ENCODE measurements at regions not wholly inside any gene's neighbourhood (a gene's known extent, or its start where the extent isn't known, plus 50 kb on each side); places are given as distances from the start of the nearest gene placed in this dataset.
A peak's percentile ranks its signal among the peaks of the same experiment; 100 is the strongest.
"Not testable (repeated sequence)": the region's sequence is repeated elsewhere in the genome, so short reads cannot be mapped to it uniquely, and the experiment has no call there.

GRCh38 chr9:42434844-42435714 lies 251.6 kb downstream of the SPATA31A6 start:
- WGBS, 10 experiments = 50 to 100% (median 65%) methylated on average over 1 to 3 of the region's 15 CpGs; no CpG with 5 or more reads in 6 of the 10 experiments
- in situ Hi-C loops (cut with MboI; ENCODE audit: low pct_unique_long_range_greater_than_20kb in 2 of 9, low sequenced_read_pairs in 9 of 9, unreplicated experiment in 9 of 9); H3K4me1 ChIP-seq (replicated peaks in 1 of 2); H3K27ac ChIP-seq; H3K4me3 ChIP-seq: not testable (repeated sequence)
- peak in 6 of 8 experiments; percentile 10 to 79 (median 38) for ATAC-seq (replicated peaks in 6 of 8)

GRCh38 chr9:42435715-42436342 lies 252.4 kb downstream of the SPATA31A6 start:
- in situ Hi-C loops (cut with MboI; ENCODE audit: low pct_unique_long_range_greater_than_20kb in 2 of 9, low sequenced_read_pairs in 9 of 9, unreplicated experiment in 9 of 9); H3K4me3 ChIP-seq; H3K27ac ChIP-seq; H3K4me1 ChIP-seq (replicated peaks in 1 of 2): not testable (repeated sequence)
- no CpG with 5 or more reads among the region's 4 CpGs for WGBS, 10 experiments
- ATAC-seq (replicated peaks in 6 of 8) = peak in 7 of 8 experiments; percentile 7 to 77 (median 14)

- H3K27ac ChIP-seq; in situ Hi-C loops (cut with MboI; ENCODE audit: low pct_unique_long_range_greater_than_20kb in 2 of 9, low sequenced_read_pairs in 9 of 9, unreplicated experiment in 9 of 9); H3K4me1 ChIP-seq (replicated peaks in 1 of 2); H3K4me3 ChIP-seq: not testable (repeated sequence)
- peak in 3 of 8 experiments; percentile 47 to 79 (median 56) for ATAC-seq (replicated peaks in 6 of 8)
- WGBS, 10 experiments = no CpG with 5 or more reads among the region's 6 CpGs
These were observed 253.7 kb downstream of the SPATA31A6 start for GRCh38 chr9:42437057-42437759.

- in situ Hi-C loops (cut with MboI; ENCODE audit: low pct_unique_long_range_greater_than_20kb in 2 of 9, low sequenced_read_pairs in 9 of 9, unreplicated experiment in 9 of 9) = not testable (repeated sequence)
These were observed 259.2 kb downstream of the SPATA31A6 start for GRCh38 chr9:42442680-42443079.

GRCh38 chr9:42443414-42443813 lies 260.0 kb downstream of the SPATA31A6 start:
- H3K4me3 ChIP-seq; H3K4me1 ChIP-seq (replicated peaks in 1 of 2); in situ Hi-C loops (cut with MboI; ENCODE audit: low pct_unique_long_range_greater_than_20kb in 2 of 9, low sequenced_read_pairs in 9 of 9, unreplicated experiment in 9 of 9); ATAC-seq (replicated peaks in 6 of 8); H3K27ac ChIP-seq: not testable (repeated sequence)
- 0 to 100% (median 67%) methylated on average over 1 to 2 of the region's 2 CpGs; no CpG with 5 or more reads in 2 of the 10 experiments for WGBS, 10 experiments

More at GRCh38 chr9:42442680-42443079, 259.2 kb downstream of the SPATA31A6 start:
- H3K4me1 ChIP-seq (replicated peaks in 1 of 2); ATAC-seq (replicated peaks in 6 of 8); H3K4me3 ChIP-seq; H3K27ac ChIP-seq: not testable (repeated sequence)

GRCh38 chr9:42461436-42461835 lies 278.0 kb downstream of the SPATA31A6 start:
- H3K4me1 ChIP-seq (replicated peaks in 1 of 2); H3K27ac ChIP-seq; H3K4me3 ChIP-seq; in situ Hi-C loops (cut with MboI; ENCODE audit: low pct_unique_long_range_greater_than_20kb in 2 of 9, low sequenced_read_pairs in 9 of 9, unreplicated experiment in 9 of 9); ATAC-seq (replicated peaks in 6 of 8): not testable (repeated sequence)
- WGBS, 10 experiments = 10 to 100% (median 63%) methylated on average over 1 to 2 of the region's 2 CpGs; no CpG with 5 or more reads in 7 of the 10 experiments

GRCh38 chr9:42461863-42462262 lies 278.4 kb downstream of the SPATA31A6 start:
- in situ Hi-C loops (cut with MboI; ENCODE audit: low pct_unique_long_range_greater_than_20kb in 2 of 9, low sequenced_read_pairs in 9 of 9, unreplicated experiment in 9 of 9); ATAC-seq (replicated peaks in 6 of 8); H3K4me1 ChIP-seq (replicated peaks in 1 of 2); H3K27ac ChIP-seq; H3K4me3 ChIP-seq: not testable (repeated sequence)
- 67% methylated on average over 1 of the region's 1 CpG; no CpG with 5 or more reads in 9 of the 10 experiments for WGBS, 10 experiments

GRCh38 chr9:42463981-42464380 lies 280.5 kb downstream of the SPATA31A6 start:
- H3K27ac ChIP-seq; in situ Hi-C loops (cut with MboI; ENCODE audit: low pct_unique_long_range_greater_than_20kb in 2 of 9, low sequenced_read_pairs in 9 of 9, unreplicated experiment in 9 of 9); ATAC-seq (replicated peaks in 6 of 8); H3K4me1 ChIP-seq (replicated peaks in 1 of 2); H3K4me3 ChIP-seq: not testable (repeated sequence)
- WGBS, 10 experiments = no CpG with 5 or more reads among the region's 3 CpGs

GRCh38 chr9:42470577-42470976 lies 287.1 kb downstream of the SPATA31A6 start:
- H3K4me3 ChIP-seq; H3K27ac ChIP-seq; H3K4me1 ChIP-seq (replicated peaks in 1 of 2); in situ Hi-C loops (cut with MboI; ENCODE audit: low pct_unique_long_range_greater_than_20kb in 2 of 9, low sequenced_read_pairs in 9 of 9, unreplicated experiment in 9 of 9); ATAC-seq (replicated peaks in 6 of 8): not testable (repeated sequence)
- WGBS, 10 experiments = 0 to 44% (median 30%) methylated on average over 1 to 3 of the region's 3 CpGs; no CpG with 5 or more reads in 5 of the 10 experiments

- in situ Hi-C loops (cut with MboI; ENCODE audit: low pct_unique_long_range_greater_than_20kb in 2 of 9, low sequenced_read_pairs in 9 of 9, unreplicated experiment in 9 of 9); H3K27ac ChIP-seq; H3K4me1 ChIP-seq (replicated peaks in 1 of 2); H3K4me3 ChIP-seq: not testable (repeated sequence)
- peak in 1 of 8 experiments; percentile 20 for ATAC-seq (replicated peaks in 6 of 8)
- 33% methylated on average over 1 of the region's 2 CpGs; no CpG with 5 or more reads in 9 of the 10 experiments for WGBS, 10 experiments
These were observed 307.5 kb downstream of the SPATA31A6 start for GRCh38 chr9:42490989-42491388.

- 40 to 80% methylated on average over 1 of the region's 12 CpGs; no CpG with 5 or more reads in 8 of the 10 experiments for WGBS, 10 experiments
- in situ Hi-C loops (cut with MboI; ENCODE audit: low pct_unique_long_range_greater_than_20kb in 2 of 9, low sequenced_read_pairs in 9 of 9, unreplicated experiment in 9 of 9); H3K4me3 ChIP-seq; H3K4me1 ChIP-seq (replicated peaks in 1 of 2); ATAC-seq (replicated peaks in 6 of 8); H3K27ac ChIP-seq: not testable (repeated sequence)
These were observed 319.3 kb downstream of the SPATA31A6 start for GRCh38 chr9:42502620-42503264.

- in situ Hi-C loops (cut with MboI; ENCODE audit: low pct_unique_long_range_greater_than_20kb in 2 of 9, low sequenced_read_pairs in 9 of 9, unreplicated experiment in 9 of 9); H3K4me3 ChIP-seq; H3K27ac ChIP-seq; ATAC-seq (replicated peaks in 6 of 8); H3K4me1 ChIP-seq (replicated peaks in 1 of 2): not testable (repeated sequence)
- WGBS, 10 experiments = 22 to 40% methylated on average over 1 to 2 of the region's 2 CpGs; no CpG with 5 or more reads in 8 of the 10 experiments
These were observed 324.7 kb downstream of the SPATA31A6 start for GRCh38 chr9:42508111-42508510.
